ENCODE measurements at regions not wholly inside any gene's neighbourhood (a gene's known extent, or its start where the extent isn't known, plus 50 kb on each side); places are given as distances from the start of the nearest gene placed in this dataset.

DNA sequence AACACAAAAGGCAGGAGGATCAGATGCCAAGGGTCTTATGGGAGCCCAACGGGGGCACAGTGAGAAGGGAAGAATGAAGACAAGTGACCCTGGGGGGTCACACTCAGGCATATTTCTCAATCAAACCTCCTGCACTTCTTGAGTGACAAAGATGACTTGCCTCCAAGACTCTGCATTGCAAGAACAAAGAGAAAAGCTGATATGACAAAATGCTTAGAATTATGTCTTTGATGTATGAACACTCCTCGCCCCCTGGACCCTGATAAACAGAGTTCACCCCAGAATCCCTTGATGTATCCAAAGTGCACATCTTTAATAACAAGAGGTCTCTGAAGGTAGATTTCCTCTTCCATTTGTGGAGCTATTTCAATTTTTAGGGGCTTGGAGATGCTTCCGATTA lies 146.5 kb downstream of the C5orf15 start:
- H3K36me3 ChIP-seq (ENCODE audit: insufficient read depth, low read length) = no peaks in the 10 kb centered on the region

DNA sequence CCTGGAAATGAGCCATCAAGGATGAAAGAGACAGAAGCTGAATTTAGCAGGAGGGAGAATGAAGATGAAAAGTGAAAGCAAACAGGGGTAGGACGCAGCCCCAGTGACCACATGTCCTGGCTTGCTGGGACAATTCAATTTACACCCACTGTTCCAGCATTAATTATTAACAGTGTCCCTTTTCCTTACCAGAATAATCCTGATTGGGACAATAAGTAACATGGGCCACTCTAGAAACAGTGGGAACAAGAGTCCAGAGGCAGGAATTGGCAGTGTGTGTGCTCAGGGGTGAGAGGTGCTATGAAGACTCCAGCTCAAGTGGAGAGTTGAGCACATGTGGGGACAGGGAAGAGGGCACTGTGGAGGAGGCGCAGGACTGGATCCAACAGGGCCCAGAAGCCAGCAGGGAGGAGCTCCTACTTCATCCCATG lies 147.1 kb downstream of the C5orf15 start:
- no peaks in the 10 kb centered on the region for H3K4me1 ChIP-seq (ENCODE audit: insufficient read depth, low read length, poor library complexity, severe bottlenecking)
- H3K9me3 ChIP-seq (ENCODE audit: insufficient read depth, low read depth, low read length) = no peaks in the 10 kb centered on the region
- no peak overlapping the region for H3K9ac ChIP-seq (ENCODE audit: low read depth, low read length, poor library complexity, severe bottlenecking)
- no peaks in the 10 kb centered on the region for H3K9me2 ChIP-seq (replicated peaks; ENCODE audit: low read depth, low read length)
- TF ChIP-seq, protein P1, sequence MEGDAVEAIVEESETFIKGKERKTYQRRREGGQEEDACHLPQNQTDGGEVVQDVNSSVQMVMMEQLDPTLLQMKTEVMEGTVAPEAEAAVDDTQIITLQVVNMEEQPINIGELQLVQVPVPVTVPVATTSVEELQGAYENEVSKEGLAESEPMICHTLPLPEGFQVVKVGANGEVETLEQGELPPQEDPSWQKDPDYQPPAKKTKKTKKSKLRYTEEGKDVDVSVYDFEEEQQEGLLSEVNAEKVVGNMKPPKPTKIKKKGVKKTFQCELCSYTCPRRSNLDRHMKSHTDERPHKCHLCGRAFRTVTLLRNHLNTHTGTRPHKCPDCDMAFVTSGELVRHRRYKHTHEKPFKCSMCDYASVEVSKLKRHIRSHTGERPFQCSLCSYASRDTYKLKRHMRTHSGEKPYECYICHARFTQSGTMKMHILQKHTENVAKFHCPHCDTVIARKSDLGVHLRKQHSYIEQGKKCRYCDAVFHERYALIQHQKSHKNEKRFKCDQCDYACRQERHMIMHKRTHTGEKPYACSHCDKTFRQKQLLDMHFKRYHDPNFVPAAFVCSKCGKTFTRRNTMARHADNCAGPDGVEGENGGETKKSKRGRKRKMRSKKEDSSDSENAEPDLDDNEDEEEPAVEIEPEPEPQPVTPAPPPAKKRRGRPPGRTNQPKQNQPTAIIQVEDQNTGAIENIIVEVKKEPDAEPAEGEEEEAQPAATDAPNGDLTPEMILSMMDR (conservative IDR thresholded peaks at IDR 0.05; ENCODE audit: low read length) = no peak
- TF ChIP-seq EZH2phosphoT487 (IDR thresholded peaks at IDR 0.05; ENCODE audit: borderline replicate concordance) = no peak
- no peaks in the 10 kb centered on the region for H4K20me1 ChIP-seq (ENCODE audit: insufficient read depth, low read length, poor library complexity, severe bottlenecking)
- H3K4me2 ChIP-seq (ENCODE audit: low read depth, low read length, poor library complexity, severe bottlenecking) = no peak overlapping the region
- H3K79me2 ChIP-seq (ENCODE audit: insufficient read depth, low read length) = no peaks in the 10 kb centered on the region
- H3K4me3 ChIP-seq (ENCODE audit: low read length, poor library complexity, severe bottlenecking) = no peak overlapping the region
- no peaks in the 10 kb centered on the region for H3K36me3 ChIP-seq (ENCODE audit: insufficient read depth, low read length)
- H3K27me3 ChIP-seq (ENCODE audit: insufficient read depth, low read length, poor library complexity, severe bottlenecking) = no peaks in the 10 kb centered on the region
- H2AFZ ChIP-seq (ENCODE audit: low read length) = 0 out of 2 replicates have a peak overlapping the region, but pooled peaks have one; percentile 43
- H3F3A ChIP-seq (ENCODE audit: low read depth) = no peaks in the 10 kb centered on the region

More for the DNA sequence above, 146.5 kb downstream of the C5orf15 start:
- no peaks in the 10 kb centered on the region for H3K27me3 ChIP-seq (ENCODE audit: insufficient read depth, low read length, poor library complexity, severe bottlenecking)
- no peak overlapping the region for H2AFZ ChIP-seq (ENCODE audit: low read length)
- H3K79me2 ChIP-seq (ENCODE audit: insufficient read depth, low read length) = no peaks in the 10 kb centered on the region
- no peaks in the 10 kb centered on the region for H3K9me2 ChIP-seq (replicated peaks; ENCODE audit: low read depth, low read length)
- TF ChIP-seq, protein P1 (conservative IDR thresholded peaks at IDR 0.05; ENCODE audit: low read length) = no peak
- no peak for TF ChIP-seq EZH2phosphoT487 (IDR thresholded peaks at IDR 0.05; ENCODE audit: borderline replicate concordance)
- no peaks in the 10 kb centered on the region for H3K4me1 ChIP-seq (ENCODE audit: insufficient read depth, low read length, poor library complexity, severe bottlenecking)
- H3K9ac ChIP-seq (ENCODE audit: low read depth, low read length, poor library complexity, severe bottlenecking) = no peak overlapping the region
- H3K4me2 ChIP-seq (ENCODE audit: low read depth, low read length, poor library complexity, severe bottlenecking) = no peak overlapping the region
- no peaks in the 10 kb centered on the region for H4K20me1 ChIP-seq (ENCODE audit: insufficient read depth, low read length, poor library complexity, severe bottlenecking)
- H3F3A ChIP-seq (ENCODE audit: low read depth) = no peaks in the 10 kb centered on the region
- no peak overlapping the region for H3K4me3 ChIP-seq (ENCODE audit: low read length, poor library complexity, severe bottlenecking)
- H3K9me3 ChIP-seq (ENCODE audit: insufficient read depth, low read depth, low read length) = no peaks in the 10 kb centered on the region

DNA sequence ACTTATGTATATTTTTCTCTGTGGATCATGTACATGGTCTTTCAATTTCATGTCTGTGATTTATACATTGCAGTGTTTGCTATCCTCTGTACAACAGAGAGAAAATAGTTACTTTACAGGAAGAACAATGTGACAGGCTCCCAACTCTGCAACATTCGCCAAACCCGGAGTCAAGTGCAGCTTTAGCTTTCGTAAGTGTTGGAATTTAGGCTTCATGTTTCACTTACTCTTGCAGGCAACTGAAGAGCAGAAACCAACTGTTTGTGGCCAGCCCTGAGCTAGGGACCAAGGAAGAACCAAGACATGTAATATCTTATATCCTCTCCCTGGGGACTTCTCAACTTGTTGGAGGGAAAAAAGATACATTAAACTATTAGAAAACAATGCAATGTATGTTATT lies 147.9 kb downstream of the C5orf15 start:
- H3K4me1 ChIP-seq (ENCODE audit: insufficient read depth, low read length, poor library complexity, severe bottlenecking) = no peaks in the 10 kb centered on the region
- H3K79me2 ChIP-seq (ENCODE audit: insufficient read depth, low read length) = no peaks in the 10 kb centered on the region
- no peaks in the 10 kb centered on the region for H3K9me3 ChIP-seq (ENCODE audit: insufficient read depth, low read depth, low read length)
- H3K9ac ChIP-seq (ENCODE audit: low read depth, low read length, poor library complexity, severe bottlenecking) = no peak overlapping the region
- no peaks in the 10 kb centered on the region for H3K36me3 ChIP-seq (ENCODE audit: insufficient read depth, low read length)
- TF ChIP-seq, protein P1 (conservative IDR thresholded peaks at IDR 0.05; ENCODE audit: low read length) = no peak
- no peak for TF ChIP-seq EZH2phosphoT487 (IDR thresholded peaks at IDR 0.05; ENCODE audit: borderline replicate concordance)
- H3F3A ChIP-seq (ENCODE audit: low read depth) = no peaks in the 10 kb centered on the region
- H3K9me2 ChIP-seq (replicated peaks; ENCODE audit: low read depth, low read length) = no peaks in the 10 kb centered on the region
- no peaks in the 10 kb centered on the region for H3K27me3 ChIP-seq (ENCODE audit: insufficient read depth, low read length, poor library complexity, severe bottlenecking)
- H3K4me3 ChIP-seq (ENCODE audit: low read length, poor library complexity, severe bottlenecking) = no peak overlapping the region
- no peak overlapping the region for H2AFZ ChIP-seq (ENCODE audit: low read length)
- H4K20me1 ChIP-seq (ENCODE audit: insufficient read depth, low read length, poor library complexity, severe bottlenecking) = no peaks in the 10 kb centered on the region
- no peak overlapping the region for H3K4me2 ChIP-seq (ENCODE audit: low read depth, low read length, poor library complexity, severe bottlenecking)
